Activated CD4-positive, alpha-beta T cell treated with anti-CD3 and anti-CD28 coated beads, Interleukin-2, amount 10 ng/mL, durations not matched to agents 7 days and 5 days (primary cell): ENCODE measurements at regions not wholly inside any gene's neighbourhood (a gene's known extent, or its start where the extent isn't known, plus 50 kb on each side); places are given as distances from the start of the nearest gene placed in this dataset.

Experiments
- CTCF ChIA-PET: fragments of 350-600 bp; sonication (Branson Sonifier 250); formaldehyde crosslinking; loops from one replicate; lab custom pipeline; 2021; ENCODE audit warnings: antibody characterized with exemption; lab: Charles Lee
- POLR2A ChIA-PET: fragments of 350-600 bp; sonication (Branson Sonifier 250); formaldehyde crosslinking; loops from one replicate; lab custom pipeline; 2021; ENCODE audit warnings: antibody characterized with exemption; lab: Charles Lee
- DNase-seq: peaks from one replicate; pipeline ENCODE4 v3.0.0-alpha.2; 2020
- H3K27ac Mint-ChIP-seq: one replicate; pipeline ENCODE4 v1.8.0; 2021; ENCODE audit warnings: mild to moderate bottlenecking, moderate library complexity, mixed read lengths
- H3K27me3 Mint-ChIP-seq: one replicate; pipeline ENCODE4 v1.8.0; 2021; ENCODE audit warnings: mixed read lengths
- H3K36me3 Mint-ChIP-seq: one replicate; pipeline ENCODE4 v1.8.0; 2021; ENCODE audit warnings: low read depth, mixed read lengths
- H3K4me1 Mint-ChIP-seq: one replicate; pipeline ENCODE4 v1.8.0; 2021; ENCODE audit warnings: mixed read lengths
- H3K4me3 Mint-ChIP-seq: one replicate; pipeline ENCODE4 v1.8.0; 2021; ENCODE audit warnings: mild to moderate bottlenecking, moderate library complexity, mixed read lengths
- H3K9me3 Mint-ChIP-seq: one replicate; pipeline ENCODE4 v1.8.0; 2021; ENCODE audit warnings: mixed read lengths

- Mint-ChIP-seq H3K4me1 (no peaks in the 10 kb centered on the region), H3K27me3 (peaks cover 2% of the 10 kb centered on the region), H3K9me3 (no peaks in the 10 kb centered on the region), H3K27ac (no peak overlapping the region), H3K36me3 (no peaks in the 10 kb centered on the region), H3K4me3 (no peak overlapping the region)
- ChIA-PET CTCF (no interaction called here), POLR2A (no interaction called here)
- no peak for DNase-seq
Measured at GRCh38 chr2:118634876-118635275, 212.6 kb downstream of the EN1 start.

- POLR2A ChIA-PET = no interaction called here
Measured at GRCh38 chr2:118633371-118634018, 214.0 kb downstream of the EN1 start.

GRCh38 chr2:118632921-118633320 is 214.5 kb downstream of the EN1 start:
- Mint-ChIP-seq H3K27me3 (peaks cover 2% of the 10 kb centered on the region), H3K4me1 (no peaks in the 10 kb centered on the region), H3K36me3 (no peaks in the 10 kb centered on the region), H3K9me3 (no peaks in the 10 kb centered on the region), H3K27ac (no peak overlapping the region), H3K4me3 (no peak overlapping the region)
- CTCF ChIA-PET = interaction anchor here (0.7 kb wide), 1 partner anchor 253 kb away, joined by 4 read pairs; no protein-coding TSS in a partner anchor
- POLR2A ChIA-PET = no interaction called here
- DNase-seq = no peak

More at GRCh38 chr2:118633371-118634018, 214.0 kb downstream of the EN1 start:
- peaks cover 2% of the 10 kb centered on the region for H3K27me3 Mint-ChIP-seq
- no peak overlapping the region for H3K27ac Mint-ChIP-seq
- H3K4me3 Mint-ChIP-seq = no peak overlapping the region
- H3K4me1 Mint-ChIP-seq = no peaks in the 10 kb centered on the region
- no peaks in the 10 kb centered on the region for H3K36me3 Mint-ChIP-seq
- CTCF ChIA-PET = interaction anchor here (0.6 kb wide), 1 partner anchor 196 kb away, joined by 3 read pairs; no protein-coding TSS in a partner anchor
- DNase-seq = no peak
- no peaks in the 10 kb centered on the region for H3K9me3 Mint-ChIP-seq

GRCh38 chr2:118627156-118627555 is 220.3 kb downstream of the EN1 start:
- ChIA-PET CTCF (no interaction called here), POLR2A (no interaction called here)
- Mint-ChIP-seq H3K36me3 (no peaks in the 10 kb centered on the region), H3K4me3 (no peak overlapping the region), H3K27me3 (peaks cover 6% of the 10 kb centered on the region), H3K27ac (no peak overlapping the region), H3K9me3 (no peaks in the 10 kb centered on the region), H3K4me1 (no peaks in the 10 kb centered on the region)
- DNase-seq = no peak

- DNase-seq = no peak
- Mint-ChIP-seq H3K27me3 (peaks cover 6% of the 10 kb centered on the region), H3K4me3 (no peak overlapping the region), H3K4me1 (no peaks in the 10 kb centered on the region), H3K9me3 (no peaks in the 10 kb centered on the region), H3K27ac (no peak overlapping the region), H3K36me3 (no peaks in the 10 kb centered on the region)
- POLR2A ChIA-PET = no interaction called here
- CTCF ChIA-PET = no interaction called here
Measured at GRCh38 chr2:118622913-118623312, 224.5 kb downstream of the EN1 start.

GRCh38 chr2:118622108-118622507 is 225.3 kb downstream of the EN1 start:
- Mint-ChIP-seq H3K4me1 (no peaks in the 10 kb centered on the region), H3K4me3 (no peak overlapping the region), H3K27ac (no peak overlapping the region), H3K36me3 (no peaks in the 10 kb centered on the region), H3K27me3 (peaks cover 6% of the 10 kb centered on the region), H3K9me3 (no peaks in the 10 kb centered on the region)
- ChIA-PET CTCF (no interaction called here), POLR2A (no interaction called here)
- no peak for DNase-seq

- POLR2A ChIA-PET = no interaction called here
- Mint-ChIP-seq H3K9me3 (no peaks in the 10 kb centered on the region), H3K27ac (no peak overlapping the region), H3K36me3 (no peaks in the 10 kb centered on the region), H3K27me3 (peaks cover 5% of the 10 kb centered on the region), H3K4me3 (no peak overlapping the region), H3K4me1 (no peaks in the 10 kb centered on the region)
- no peak for DNase-seq
- CTCF ChIA-PET = no interaction called here
Measured at GRCh38 chr2:118618279-118618678, 229.2 kb downstream of the EN1 start.

- POLR2A ChIA-PET = no interaction called here
- Mint-ChIP-seq H3K4me3 (no peak overlapping the region), H3K4me1 (no peaks in the 10 kb centered on the region), H3K9me3 (no peaks in the 10 kb centered on the region), H3K36me3 (no peaks in the 10 kb centered on the region), H3K27me3 (peaks cover 9% of the 10 kb centered on the region), H3K27ac (no peak overlapping the region)
- DNase-seq = no peak
- CTCF ChIA-PET = no interaction called here
Measured at GRCh38 chr2:118616432-118616831, 231.0 kb downstream of the EN1 start.

GRCh38 chr2:118614841-118615271 is 232.6 kb downstream of the EN1 start:
- POLR2A ChIA-PET = interaction anchor here (0.6 kb wide), 1 partner anchor 327 kb away, joined by 6 read pairs; no protein-coding TSS in a partner anchor
- no peak for DNase-seq
- H3K4me1 Mint-ChIP-seq = no peaks in the 10 kb centered on the region
- peaks cover 9% of the 10 kb centered on the region for H3K27me3 Mint-ChIP-seq
- H3K36me3 Mint-ChIP-seq = no peaks in the 10 kb centered on the region
- no peaks in the 10 kb centered on the region for H3K9me3 Mint-ChIP-seq
- CTCF ChIA-PET = no interaction called here
- no peak overlapping the region for H3K27ac Mint-ChIP-seq
- no peak overlapping the region for H3K4me3 Mint-ChIP-seq

GRCh38 chr2:118613737-118614136 is 233.7 kb downstream of the EN1 start:
- H3K4me3 Mint-ChIP-seq = no peak overlapping the region
- no peaks in the 10 kb centered on the region for H3K9me3 Mint-ChIP-seq
- H3K27me3 Mint-ChIP-seq = peaks cover 9% of the 10 kb centered on the region
- CTCF ChIA-PET = no interaction called here
- DNase-seq = no peak
- H3K4me1 Mint-ChIP-seq = no peaks in the 10 kb centered on the region
- POLR2A ChIA-PET = no interaction called here
- no peaks in the 10 kb centered on the region for H3K36me3 Mint-ChIP-seq
- H3K27ac Mint-ChIP-seq = no peak overlapping the region

- ChIA-PET POLR2A (no interaction called here), CTCF (no interaction called here)
- H3K36me3 Mint-ChIP-seq = no peaks in the 10 kb centered on the region
- no peaks in the 10 kb centered on the region for H3K9me3 Mint-ChIP-seq
- H3K27ac Mint-ChIP-seq = no peak overlapping the region
- no peak for DNase-seq
- H3K4me3 Mint-ChIP-seq = no peak overlapping the region
- peaks cover 9% of the 10 kb centered on the region for H3K27me3 Mint-ChIP-seq
- H3K4me1 Mint-ChIP-seq = no peaks in the 10 kb centered on the region
Measured at GRCh38 chr2:118611691-118612090, 235.8 kb downstream of the EN1 start.

- CTCF ChIA-PET = no interaction called here
- peaks cover 4% of the 10 kb centered on the region for H3K27me3 Mint-ChIP-seq
Measured at GRCh38 chr2:118609138-118609537, 238.3 kb downstream of the EN1 start.

GRCh38 chr2:118607641-118608040 is 239.8 kb downstream of the EN1 start:
- H3K27ac Mint-ChIP-seq = no peak overlapping the region
- H3K9me3 Mint-ChIP-seq = no peaks in the 10 kb centered on the region

More at GRCh38 chr2:118609138-118609537, 238.3 kb downstream of the EN1 start:
- Mint-ChIP-seq H3K4me3 (no peak overlapping the region), H3K4me1 (no peaks in the 10 kb centered on the region), H3K36me3 (no peaks in the 10 kb centered on the region), H3K27ac (no peak overlapping the region), H3K9me3 (no peaks in the 10 kb centered on the region)
- POLR2A ChIA-PET = no interaction called here
- DNase-seq = no peak

GRCh38 chr2:118604811-118605210 is 242.6 kb downstream of the EN1 start:
- no peak for DNase-seq
- peaks cover 2% of the 10 kb centered on the region for H3K9me3 Mint-ChIP-seq

More at GRCh38 chr2:118607641-118608040, 239.8 kb downstream of the EN1 start:
- ChIA-PET POLR2A (no interaction called here), CTCF (no interaction called here)
- no peak overlapping the region for H3K4me3 Mint-ChIP-seq
- no peaks in the 10 kb centered on the region for H3K27me3 Mint-ChIP-seq
- no peaks in the 10 kb centered on the region for H3K4me1 Mint-ChIP-seq
- H3K36me3 Mint-ChIP-seq = no peaks in the 10 kb centered on the region
- no peak for DNase-seq

More at GRCh38 chr2:118604811-118605210, 242.6 kb downstream of the EN1 start:
- H3K4me1 Mint-ChIP-seq = no peaks in the 10 kb centered on the region
- H3K4me3 Mint-ChIP-seq = no peak overlapping the region
- no peak overlapping the region for H3K27ac Mint-ChIP-seq
- no peaks in the 10 kb centered on the region for H3K36me3 Mint-ChIP-seq
- CTCF ChIA-PET = no interaction called here
- H3K27me3 Mint-ChIP-seq = no peaks in the 10 kb centered on the region
- POLR2A ChIA-PET = no interaction called here
